A549 (cell line): ENCODE measurements at regions not wholly inside any gene's neighbourhood (a gene's known extent, or its start where the extent isn't known, plus 50 kb on each side); places are given as distances from the start of the nearest gene placed in this dataset.

ENCODE experiments used
- ATAC-seq, 2 experiments: fragments of 200-7000 bp in 1 of 2; fragments of >200 bp in 1 of 2; cut with Nextera tagmentation in 1 of 2; cut with Tn5 transposase in 1 of 2; 3 replicates each; pipeline versions ENCODE4 v1.8.0 to v1.9.1; 2018 to 2020; ENCODE audit warnings: mild to moderate bottlenecking in 1 of 2, moderate library complexity in 1 of 2
- CTCF ChIA-PET: fragments of 300-600 bp; sonication (Branson Sonifier 250); formaldehyde crosslinking; extraction: SDS; loops from one replicate; lab custom pipeline; 2021; ENCODE audit warnings: antibody characterized with exemption, inconsistent platforms; lab: Yijun Ruan, JAX
- POLR2A ChIA-PET: fragments of 350-600 bp; formaldehyde crosslinking; extraction: SDS; loops from one replicate; lab custom pipeline; 2021; ENCODE audit warnings: antibody characterized with exemption, inconsistent platforms; lab: Yijun Ruan, JAX
- DNase-seq, 2 experiments: peaks; one replicate each; pipeline versions ENCODE4 v3.0.0 to v3.0.0-alpha.2; 2011 to 2016; ENCODE audit warnings: low read depth in 1 of 2, low spot score in 1 of 2
- FAIRE-seq: peaks from 2 replicates; lab custom pipeline; 2011; peaks lifted over from hg19 to GRCh38; lab: Jason Lieb, UNC
- H3K27ac ChIP-seq, 2 experiments: fragments of >200 bp; sonication (Bioruptor Twin); formaldehyde crosslinking; 3 replicates each; pipeline ENCODE4 v1.5.1; 2016 to 2017
- H3K4me1 ChIP-seq: fragments of >200 bp; sonication (Bioruptor Twin); formaldehyde crosslinking; 3 replicates; pipeline ENCODE4 v1.6.1; 2016
- H3K4me2 ChIP-seq: fragments of >200 bp; sonication (Bioruptor Twin); formaldehyde crosslinking; 3 replicates; pipeline ENCODE4 v1.6.1; 2016
- H3K4me3 ChIP-seq: fragments of >200 bp; sonication (Bioruptor Twin); formaldehyde crosslinking; 3 replicates; pipeline ENCODE4 v1.5.1; 2016
- H3K9me3 ChIP-seq: fragments of >200 bp; sonication (Bioruptor Twin); formaldehyde crosslinking; 3 replicates; pipeline ENCODE4 v1.6.1; 2016
- BHLHE40 ChIP-seq: IDR thresholded peaks from 2 replicates; pipeline ENCODE4 v1.6.1; 2012; ENCODE audit warnings: low read depth, low read length, inconsistent platforms
- CBX8 ChIP-seq: fragments of 200-600 bp; sonication (generic); IDR thresholded peaks from 2 replicates; pipeline ENCODE4 v1.6.1; 2016
- CHD2 ChIP-seq: fragments of 150-350 bp; IDR thresholded peaks from 2 replicates; pipeline ENCODE4 v1.6.1; 2014; ENCODE audit warnings: low read length; ENCODE audit not compliant: partially characterized antibody
- EHMT2 ChIP-seq: fragments of 200-600 bp; sonication (generic); IDR thresholded peaks from 2 replicates; pipeline ENCODE4 v1.6.1; 2016; ENCODE audit warnings: antibody characterized with exemption, low read depth, mild to moderate bottlenecking, moderate library complexity
- FOSB ChIP-seq: fragments of 250-450 bp; sonication (Bioruptor Pico); IDR thresholded peaks from 2 replicates; pipeline ENCODE4 v1.5.0; 2020; ENCODE audit warnings: mild to moderate bottlenecking, moderate library complexity
- FOSL2 ChIP-seq, 2 experiments: fragments of 450-650 bp in 1 of 2; fragments of >200 bp in 1 of 2; sonication (Bioruptor Twin) in 1 of 2; formaldehyde crosslinking; IDR thresholded peaks; 2 replicates each; pipeline versions ENCODE4 v1.5.0 to v1.6.1; 2016 to 2020; ENCODE audit warnings: mild to moderate bottlenecking in 1 of 2, moderate library complexity in 1 of 2
- HOXA7 ChIP-seq: fragments of 250-450 bp; sonication (Bioruptor Pico); IDR thresholded peaks from 2 replicates; pipeline ENCODE4 v1.5.0; 2020; ENCODE audit warnings: mild to moderate bottlenecking, moderate library complexity
- HOXB13 ChIP-seq: fragments of 250-450 bp; sonication (Bioruptor Pico); IDR thresholded peaks from 2 replicates; pipeline ENCODE4 v1.5.0; 2020; ENCODE audit warnings: low read depth, mild to moderate bottlenecking, moderate library complexity
- HOXB5 ChIP-seq: fragments of 250-450 bp; sonication (Bioruptor Pico); IDR thresholded peaks from 2 replicates; pipeline ENCODE4 v1.5.0; 2020; ENCODE audit warnings: mild to moderate bottlenecking, moderate library complexity
- JUN ChIP-seq, 2 experiments: fragments of >200 bp; sonication (Bioruptor Twin); formaldehyde crosslinking; IDR thresholded peaks; 2 replicates in 1 of 2; 3 replicates in 1 of 2; pipeline ENCODE4 v1.6.1; 2016 to 2017
- KDM1A ChIP-seq: fragments of 200-600 bp; sonication (generic); IDR thresholded peaks from 2 replicates; pipeline ENCODE4 v1.6.1; 2016; ENCODE audit warnings: low read depth, mild to moderate bottlenecking
- KDM5A ChIP-seq: fragments of 200-600 bp; sonication (generic); IDR thresholded peaks from 2 replicates; pipeline ENCODE4 v1.6.1; 2016; ENCODE audit warnings: antibody characterized with exemption, mild to moderate bottlenecking
- MYC ChIP-seq: IDR thresholded peaks from 2 replicates; pipeline ENCODE4 v1.6.1; 2012; ENCODE audit warnings: mild to moderate bottlenecking, inconsistent platforms, low read length, improper control_type of control experiment, borderline replicate concordance
- RAD21 ChIP-seq, 2 experiments: fragments of >200 bp in 1 of 2; sonication (Bioruptor Twin) in 1 of 2; formaldehyde crosslinking in 1 of 2; IDR thresholded peaks in 1 of 2; conservative IDR thresholded peaks in 1 of 2; 2 replicates in 1 of 2; 3 replicates in 1 of 2; pipeline ENCODE4 v1.6.1; 2012 to 2018; ENCODE audit warnings: inconsistent platforms in 1 of 2
- RCOR1 ChIP-seq: fragments of 150-350 bp; IDR thresholded peaks from 2 replicates; pipeline ENCODE4 v1.6.1; 2014; ENCODE audit warnings: antibody characterized with exemption, low read length, low read depth
- SREBF2 ChIP-seq: fragments of 450-650 bp; IDR thresholded peaks from 2 replicates; pipeline ENCODE4 v1.6.1; 2014; ENCODE audit warnings: mild to moderate bottlenecking, moderate library complexity
- ZSCAN20 ChIP-seq: fragments of 250-450 bp; sonication (Bioruptor Pico); IDR thresholded peaks from 2 replicates; pipeline ENCODE4 v1.8.0; 2022; ENCODE audit warnings: mild to moderate bottlenecking, moderate library complexity
- WGBS: methylation state at CpG from one replicate; pipeline ENCODE4 v1.1.6; 2017; ENCODE audit errors: missing lambda C conversion rate; 5-methylcytosine and 5-hydroxymethylcytosine counted together
- TF ChIP-seq, protein P1 (sequence below): fragments of 200-600 bp; sonication (generic); IDR thresholded peaks from 2 replicates; pipeline ENCODE4 v1.6.1; 2016; ENCODE audit warnings: antibody characterized with exemption, mild to moderate bottlenecking, moderate library complexity
- TF ChIP-seq, protein P2 (sequence below): fragments of >200 bp; sonication (Bioruptor Twin); formaldehyde crosslinking; IDR thresholded peaks from 2 replicates; pipeline ENCODE4 v1.6.1; 2016
- TF ChIP-seq, protein P3 (sequence below): fragments of 250-450 bp; sonication (Bioruptor Pico); IDR thresholded peaks from 2 replicates; pipeline ENCODE4 v1.5.0; 2020; ENCODE audit warnings: low read depth, mild to moderate bottlenecking, moderate library complexity
- TF ChIP-seq, protein P4 (sequence below): IDR thresholded peaks from 2 replicates; pipeline ENCODE4 v1.6.1; 2012
- TF ChIP-seq, protein P5 (sequence below): fragments of 150-350 bp; IDR thresholded peaks from 2 replicates; pipeline ENCODE4 v1.6.1; 2014; ENCODE audit warnings: low read depth, mild to moderate bottlenecking, low read length

DNA sequence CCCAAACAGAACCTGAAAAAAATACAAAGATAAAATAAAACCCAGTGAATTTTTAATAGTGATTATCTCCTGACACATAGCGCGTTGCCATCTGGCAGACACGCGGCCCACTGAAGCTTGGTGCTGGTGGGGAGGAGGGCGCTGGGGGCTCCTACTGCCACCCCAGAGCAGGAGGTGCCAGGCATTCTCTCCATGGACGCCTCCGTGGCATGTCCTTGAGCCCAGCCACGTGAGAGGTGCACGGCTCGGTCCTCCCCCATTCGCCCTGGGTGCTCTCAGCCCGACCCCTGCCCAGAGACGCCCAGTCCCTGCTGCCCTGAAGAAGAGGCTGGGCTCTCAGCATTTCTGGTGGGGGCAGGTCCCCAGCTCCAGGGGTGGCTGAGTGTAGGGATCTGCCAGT, 142.2 kb upstream of the GSE1 start:
- H3K4me1 ChIP-seq: peaks cover 3% of the 10 kb centered on the region; the same call in 1 of the 3 replicates
- ATAC-seq: no peak
- FAIRE-seq: no peak
- WGBS: 74% methylated on average over 13 of the region's 13 CpGs
- no peak overlapping the region for H3K27ac ChIP-seq
- H3K4me3 ChIP-seq: no peak overlapping the region
- ChIA-PET CTCF (interaction anchor here (0.6 to 5.2 kb wide), 11 partner anchors 9 to 156 kb away, joined by 3 to 42 read pairs (median 9); no protein-coding TSS in a partner anchor), POLR2A (interaction anchor here (1.4 kb wide), 1 partner anchor 83 kb away, joined by 4 read pairs; no protein-coding TSS in a partner anchor)
- TF ChIP-seq KDM5A (no peak), CHD2 (no peak), BHLHE40 (no peak), MYC (no peak), CBX8 (no peak), RCOR1 (no peak), SREBF2 (no peak), HOXB13 (no peak), JUN (IDR thresholded peaks at IDR 0.05) (no peak), FOSL2 (IDR thresholded peaks at IDR 0.05) (no peak), FOSL2 (CRISPR knock-in tag; IDR thresholded peaks at IDR 0.05) (no peak)
- TF ChIP-seq, protein P1, sequence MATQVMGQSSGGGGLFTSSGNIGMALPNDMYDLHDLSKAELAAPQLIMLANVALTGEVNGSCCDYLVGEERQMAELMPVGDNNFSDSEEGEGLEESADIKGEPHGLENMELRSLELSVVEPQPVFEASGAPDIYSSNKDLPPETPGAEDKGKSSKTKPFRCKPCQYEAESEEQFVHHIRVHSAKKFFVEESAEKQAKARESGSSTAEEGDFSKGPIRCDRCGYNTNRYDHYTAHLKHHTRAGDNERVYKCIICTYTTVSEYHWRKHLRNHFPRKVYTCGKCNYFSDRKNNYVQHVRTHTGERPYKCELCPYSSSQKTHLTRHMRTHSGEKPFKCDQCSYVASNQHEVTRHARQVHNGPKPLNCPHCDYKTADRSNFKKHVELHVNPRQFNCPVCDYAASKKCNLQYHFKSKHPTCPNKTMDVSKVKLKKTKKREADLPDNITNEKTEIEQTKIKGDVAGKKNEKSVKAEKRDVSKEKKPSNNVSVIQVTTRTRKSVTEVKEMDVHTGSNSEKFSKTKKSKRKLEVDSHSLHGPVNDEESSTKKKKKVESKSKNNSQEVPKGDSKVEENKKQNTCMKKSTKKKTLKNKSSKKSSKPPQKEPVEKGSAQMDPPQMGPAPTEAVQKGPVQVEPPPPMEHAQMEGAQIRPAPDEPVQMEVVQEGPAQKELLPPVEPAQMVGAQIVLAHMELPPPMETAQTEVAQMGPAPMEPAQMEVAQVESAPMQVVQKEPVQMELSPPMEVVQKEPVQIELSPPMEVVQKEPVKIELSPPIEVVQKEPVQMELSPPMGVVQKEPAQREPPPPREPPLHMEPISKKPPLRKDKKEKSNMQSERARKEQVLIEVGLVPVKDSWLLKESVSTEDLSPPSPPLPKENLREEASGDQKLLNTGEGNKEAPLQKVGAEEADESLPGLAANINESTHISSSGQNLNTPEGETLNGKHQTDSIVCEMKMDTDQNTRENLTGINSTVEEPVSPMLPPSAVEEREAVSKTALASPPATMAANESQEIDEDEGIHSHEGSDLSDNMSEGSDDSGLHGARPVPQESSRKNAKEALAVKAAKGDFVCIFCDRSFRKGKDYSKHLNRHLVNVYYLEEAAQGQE: no peak
- TF ChIP-seq, protein P2, sequence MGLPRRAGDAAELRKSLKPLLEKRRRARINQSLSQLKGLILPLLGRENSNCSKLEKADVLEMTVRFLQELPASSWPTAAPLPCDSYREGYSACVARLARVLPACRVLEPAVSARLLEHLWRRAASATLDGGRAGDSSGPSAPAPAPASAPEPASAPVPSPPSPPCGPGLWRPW: no peak
- TF ChIP-seq, protein P3, sequence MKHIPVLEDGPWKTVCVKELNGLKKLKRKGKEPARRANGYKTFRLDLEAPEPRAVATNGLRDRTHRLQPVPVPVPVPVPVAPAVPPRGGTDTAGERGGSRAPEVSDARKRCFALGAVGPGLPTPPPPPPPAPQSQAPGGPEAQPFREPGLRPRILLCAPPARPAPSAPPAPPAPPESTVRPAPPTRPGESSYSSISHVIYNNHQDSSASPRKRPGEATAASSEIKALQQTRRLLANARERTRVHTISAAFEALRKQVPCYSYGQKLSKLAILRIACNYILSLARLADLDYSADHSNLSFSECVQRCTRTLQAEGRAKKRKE (CRISPR knock-in tag): no peak
- TF ChIP-seq, protein P4, sequence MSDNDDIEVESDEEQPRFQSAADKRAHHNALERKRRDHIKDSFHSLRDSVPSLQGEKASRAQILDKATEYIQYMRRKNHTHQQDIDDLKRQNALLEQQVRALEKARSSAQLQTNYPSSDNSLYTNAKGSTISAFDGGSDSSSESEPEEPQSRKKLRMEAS: no peak
- H3K4me2 ChIP-seq: no peak overlapping the region
- no peak for DNase-seq
- H3K9me3 ChIP-seq: no peaks in the 10 kb centered on the region

DNA sequence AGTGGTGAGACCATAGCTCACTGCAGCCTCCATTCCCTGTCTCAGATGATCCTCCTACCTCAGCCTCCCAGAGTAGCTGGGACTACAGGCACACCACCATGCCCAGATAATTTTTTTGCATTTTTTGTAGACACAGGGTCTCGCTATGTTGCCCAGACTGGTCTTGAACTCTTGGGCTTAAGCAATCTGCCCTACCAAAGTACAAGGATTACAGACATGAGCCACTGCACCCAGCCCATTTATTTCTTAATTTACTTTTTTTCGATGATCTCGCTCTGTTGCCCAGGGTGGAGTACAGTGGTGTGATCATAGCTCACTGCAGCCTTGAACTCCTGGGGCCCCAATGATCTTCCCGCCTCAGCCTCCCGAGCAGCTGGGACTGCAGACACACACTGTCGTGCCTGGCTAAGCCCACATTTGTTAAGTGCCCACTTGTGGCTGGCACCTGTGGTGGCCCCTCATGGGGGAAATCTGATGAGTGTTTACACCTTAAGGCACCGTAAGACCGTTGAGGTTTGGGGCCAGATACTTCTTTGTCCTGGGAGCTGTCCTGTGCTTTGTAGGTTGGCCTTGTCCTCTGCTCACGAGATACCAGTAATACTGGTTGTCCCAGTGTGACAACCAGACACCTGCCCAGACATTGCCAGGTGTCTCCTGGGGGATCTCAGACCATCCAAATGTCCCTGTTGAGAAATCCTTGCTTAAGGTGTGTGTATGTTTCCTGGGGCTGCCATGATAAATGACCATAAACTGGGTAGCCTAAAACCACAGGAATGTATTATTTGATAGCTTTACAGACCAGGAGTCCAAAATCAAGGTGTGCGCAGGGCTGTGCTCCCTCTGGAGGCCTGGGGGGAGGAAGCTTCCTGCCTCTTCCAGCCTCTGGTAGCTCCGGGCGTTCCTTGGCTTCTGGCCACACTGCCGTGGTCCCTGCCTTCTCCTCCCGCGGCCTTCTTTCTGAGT, 141.4 kb upstream of the GSE1 start:
- WGBS: 82% methylated on average over 15 of the region's 15 CpGs
- DNase-seq (no peak), FAIRE-seq (no peak), ATAC-seq (no peak)
- Histone ChIP-seq H3K4me2 (no peak overlapping the region), H3K9me3 (no peaks in the 10 kb centered on the region), H3K27ac (no peak overlapping the region), H3K4me3 (no peak overlapping the region), H3K4me1 (no peaks in the 10 kb centered on the region)
- POLR2A ChIA-PET: interaction anchor here (1.4 kb wide), 1 partner anchor 82 kb away, joined by 4 read pairs; no protein-coding TSS in a partner anchor
- CTCF ChIA-PET: interaction anchor here (0.6 to 5.2 kb wide), 16 partner anchors 9 to 155 kb away, joined by 3 to 42 read pairs (median 5); no protein-coding TSS in a partner anchor
- TF ChIP-seq KDM1A: no peak
- TF ChIP-seq, protein P1: no peak
- no peak for TF ChIP-seq CHD2
- TF ChIP-seq HOXA7 (CRISPR knock-in tag): no peak
- TF ChIP-seq JUN (IDR thresholded peaks at IDR 0.05): no peak
- TF ChIP-seq FOSL2 (IDR thresholded peaks at IDR 0.05): no peak
- TF ChIP-seq FOSL2 (CRISPR knock-in tag; IDR thresholded peaks at IDR 0.05): no peak
- no peak for TF ChIP-seq RAD21 (conservative IDR thresholded peaks at IDR 0.05 in 1 of 2, IDR thresholded peaks at IDR 0.05 in 1 of 2)
- TF ChIP-seq FOSB (CRISPR knock-in tag): no peak
- no peak for TF ChIP-seq HOXB5 (CRISPR knock-in tag)
- TF ChIP-seq, protein P5, sequence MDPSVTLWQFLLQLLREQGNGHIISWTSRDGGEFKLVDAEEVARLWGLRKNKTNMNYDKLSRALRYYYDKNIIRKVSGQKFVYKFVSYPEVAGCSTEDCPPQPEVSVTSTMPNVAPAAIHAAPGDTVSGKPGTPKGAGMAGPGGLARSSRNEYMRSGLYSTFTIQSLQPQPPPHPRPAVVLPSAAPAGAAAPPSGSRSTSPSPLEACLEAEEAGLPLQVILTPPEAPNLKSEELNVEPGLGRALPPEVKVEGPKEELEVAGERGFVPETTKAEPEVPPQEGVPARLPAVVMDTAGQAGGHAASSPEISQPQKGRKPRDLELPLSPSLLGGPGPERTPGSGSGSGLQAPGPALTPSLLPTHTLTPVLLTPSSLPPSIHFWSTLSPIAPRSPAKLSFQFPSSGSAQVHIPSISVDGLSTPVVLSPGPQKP: no peak
- TF ChIP-seq ZSCAN20 (CRISPR knock-in tag): no peak
- no peak for TF ChIP-seq HOXB13
- TF ChIP-seq EHMT2: no peak
